Pancreas (tissue), 10 donors: ENCODE measurements at regions not wholly inside any gene's neighbourhood (a gene's known extent, or its start where the extent isn't known, plus 50 kb on each side); places are given as distances from the start of the nearest gene placed in this dataset.

Experiments
- ATAC-seq, 4 donors: fragments of 200-7000 bp; cut with Tn5 transposase; one replicate each; pipeline versions ENCODE4 v1.8.0 to v1.9.1; 2020; ENCODE audit warnings: mild to moderate bottlenecking in 4 of 4, moderate library complexity in 4 of 4
- DNase-seq, 6 donors: peaks; one replicate each; pipeline ENCODE4 v3.0.0-alpha.2; 2020
- FAIRE-seq: peaks from 2 replicates; lab custom pipeline; 2012; peaks lifted over from hg19 to GRCh38; lab: Jason Lieb, UNC
- H3K27ac ChIP-seq, 4 donors: fragments of 200-600 bp; sonication (generic); 1 replicate in 3 of 4; 2 replicates in 1 of 4; pipeline versions ENCODE4 v1.5.0 to v1.8.0; 2020
- H3K27me3 ChIP-seq, 4 donors: fragments of 200-600 bp; one replicate each; pipeline ENCODE4 v1.8.0; 2021
- H3K36me3 ChIP-seq, 3 donors: fragments of 200-600 bp; sonication (generic) in 1 of 3; one replicate each; pipeline versions ENCODE4 v1.5.0 to v1.8.0; 2020 to 2021
- H3K4me1 ChIP-seq, 3 donors: fragments of 200-600 bp; one replicate each; pipeline ENCODE4 v1.8.0; 2021
- H3K4me3 ChIP-seq, 4 donors: fragments of 200-600 bp; sonication (generic) in 2 of 4; one replicate each; pipeline versions ENCODE4 v1.5.0 to v1.8.0; 2020 to 2021
- H3K9me3 ChIP-seq, 4 donors: fragments of 200-600 bp; one replicate each; pipeline ENCODE4 v1.8.0; 2021
- CTCF ChIP-seq, 4 donors: fragments of 200-600 bp; sonication (generic) in 3 of 4; IDR thresholded peaks; one replicate each; pipeline versions ENCODE4 v1.5.0 to v1.8.0; 2021; ENCODE audit warnings: antibody characterized with exemption in 4 of 4
- WGBS, 2 donors: extraction: QIAGEN DNeasy Blood & Tissue Kit; methylation state at CpG; one replicate each; pipeline ENCODE4 v1.1.7; 2013; 5-methylcytosine and 5-hydroxymethylcytosine counted together
- intact Hi-C, 3 donors: fragments of 100-400 bp; cut with DNase I; formaldehyde crosslinking; loops; one replicate each; pipeline versions ENCODE4 v1.11.1 to v1.14.2; 2022
- donor health status: healthy with polysubstance abuse.
- donor health status: DM: no; HTN: no; CAD: no; lungs with moderate emphysema.
- donor health status: DM: no; HTN: no; CAD: no.
- donor health status: control.
- donor health status: control.
- donor health status: Bipolar disorder and iron deficiency.
- donor health status: DM: yes; HTN: yes; CAD: no.
- donor health status: DM: no; HTN: no; CAD: no.
- donor health status: DM: no; HTN: no; CAD: no.
- donor health status: DM: yes; HTN: yes; CAD: no.

- H3K27ac ChIP-seq: no peak overlapping the region
- no peaks in the 10 kb centered on the region for H3K4me1 ChIP-seq
- no peaks in the 10 kb centered on the region for H3K9me3 ChIP-seq
- 76 to 90% methylated on average over 1 of the region's 1 CpG for WGBS, 2 donors
- H3K36me3 ChIP-seq: no peaks in the 10 kb centered on the region
- no peak for TF ChIP-seq CTCF (IDR thresholded peaks at IDR 0.05)
- no peak for DNase-seq
- FAIRE-seq: no peak
- ATAC-seq: no peak
- intact Hi-C loops: no loop called here
- H3K27me3 ChIP-seq: peaks cover 0 to 5% (median 0%) of the 10 kb centered on the region in 4 donors
- no peak overlapping the region for H3K4me3 ChIP-seq
Measured at GRCh38 chr15:46489276-46489675, 854.4 kb downstream of the SQOR start.

DNA sequence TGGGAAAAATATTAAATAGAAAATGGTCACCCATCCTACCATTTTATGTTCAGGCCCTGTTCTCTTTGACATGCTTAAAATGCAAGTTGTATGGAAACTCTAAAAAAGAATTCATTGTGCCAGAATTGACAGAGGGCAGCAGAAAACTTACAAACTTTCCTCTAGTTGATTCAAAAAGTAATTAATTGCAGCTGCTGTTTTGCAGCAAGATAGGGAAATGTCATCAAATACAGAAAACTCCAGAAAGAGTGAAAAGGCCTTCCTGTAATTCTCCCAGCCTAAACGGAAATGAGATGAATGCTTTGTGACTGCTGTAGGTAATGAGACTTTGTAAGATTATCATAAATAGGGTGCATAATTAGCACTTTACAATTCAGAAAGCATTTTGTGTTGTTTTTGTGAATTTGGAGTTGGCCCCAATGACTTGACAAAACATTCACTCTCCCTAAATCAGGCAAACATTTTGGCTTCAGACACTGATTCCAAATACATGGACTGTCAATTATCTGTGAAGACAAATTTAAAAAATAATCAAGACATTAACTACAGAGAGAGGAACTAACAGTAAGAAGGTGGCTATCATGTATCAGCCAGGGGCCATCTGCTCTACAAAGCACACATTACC, 861.8 kb downstream of the SQOR start:
- no peak for FAIRE-seq
- no peak for TF ChIP-seq CTCF (IDR thresholded peaks at IDR 0.05)
- H3K4me3 ChIP-seq: no peak overlapping the region
- DNase-seq: no peak
- no peak overlapping the region for H3K27ac ChIP-seq
- no peaks in the 10 kb centered on the region for H3K4me1 ChIP-seq
- no peaks in the 10 kb centered on the region for H3K9me3 ChIP-seq
- intact Hi-C loops: no loop called here
- no peaks in the 10 kb centered on the region for H3K27me3 ChIP-seq
- ATAC-seq: no peak
- 49 to 52% methylated on average over 1 of the region's 1 CpG for WGBS, 2 donors
- no peaks in the 10 kb centered on the region for H3K36me3 ChIP-seq

DNA sequence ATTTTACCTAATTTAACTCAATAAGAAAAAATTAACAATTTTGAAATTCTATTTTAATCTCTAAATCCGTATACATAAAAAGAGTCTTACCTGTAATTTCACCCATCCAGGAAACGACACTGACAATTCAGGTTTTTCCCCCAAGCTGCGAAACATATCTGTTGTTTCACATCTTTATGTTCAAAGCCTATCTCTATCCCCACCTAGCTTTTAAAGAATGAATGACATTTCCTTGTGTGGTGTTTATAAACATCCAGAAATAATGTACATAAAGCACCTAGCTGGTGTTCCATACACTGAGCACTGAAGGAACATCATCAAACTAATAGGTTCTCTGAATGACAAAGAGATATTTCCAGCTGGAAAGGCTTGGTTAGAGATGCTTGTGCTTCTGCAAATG, 867.8 kb downstream of the SQOR start:
- intact Hi-C loops: no loop called here
- no peak for DNase-seq
- Histone ChIP-seq H3K4me1 (no peaks in the 10 kb centered on the region), H3K36me3 (no peaks in the 10 kb centered on the region), H3K9me3 (no peaks in the 10 kb centered on the region), H3K4me3 (no peak overlapping the region), H3K27ac (no peak overlapping the region), H3K27me3 (no peaks in the 10 kb centered on the region)
- 30 to 39% methylated on average over 3 of the region's 3 CpGs for WGBS, 2 donors
- ATAC-seq: no peak
- no peak for TF ChIP-seq CTCF (IDR thresholded peaks at IDR 0.05)
- FAIRE-seq: no peak

GRCh38 chr15:46518381-46518780, 883.6 kb downstream of the SQOR start:
- ATAC-seq: no peak
- FAIRE-seq: no peak
- intact Hi-C loops: loop anchor here in 1 of 3 donors (10.0 kb wide), 1 partner anchor 56 kb away; no protein-coding TSS in a partner anchor

More at GRCh38 chr15:46518381-46518780, 883.6 kb downstream of the SQOR start:
- H3K27me3 ChIP-seq: no peaks in the 10 kb centered on the region
- H3K36me3 ChIP-seq: no peaks in the 10 kb centered on the region
- no peak overlapping the region for H3K4me3 ChIP-seq
- H3K4me1 ChIP-seq: no peaks in the 10 kb centered on the region
- H3K27ac ChIP-seq: no peak overlapping the region
- TF ChIP-seq CTCF (IDR thresholded peaks at IDR 0.05): no peak
- no peaks in the 10 kb centered on the region for H3K9me3 ChIP-seq
- no peak for DNase-seq
